HG03469 (cell line): ENCODE measurements at regions not wholly inside any gene's neighbourhood (a gene's known extent, or its start where the extent isn't known, plus 50 kb on each side); places are given as distances from the start of the nearest gene placed in this dataset.

Experiments
- ATAC-seq: cut with Tn5 transposase; IDR thresholded peaks from one replicate; pipeline ENCODE4 v1.9.1; 2021; ENCODE audit warnings: mild to moderate bottlenecking, moderate library complexity, moderate number of reproducible peaks; ENCODE audit not compliant: unreplicated experiment

GRCh38 chr12:91863702-91864101 is 281.9 kb downstream of the BTG1 start:
- no peak for ATAC-seq

DNA sequence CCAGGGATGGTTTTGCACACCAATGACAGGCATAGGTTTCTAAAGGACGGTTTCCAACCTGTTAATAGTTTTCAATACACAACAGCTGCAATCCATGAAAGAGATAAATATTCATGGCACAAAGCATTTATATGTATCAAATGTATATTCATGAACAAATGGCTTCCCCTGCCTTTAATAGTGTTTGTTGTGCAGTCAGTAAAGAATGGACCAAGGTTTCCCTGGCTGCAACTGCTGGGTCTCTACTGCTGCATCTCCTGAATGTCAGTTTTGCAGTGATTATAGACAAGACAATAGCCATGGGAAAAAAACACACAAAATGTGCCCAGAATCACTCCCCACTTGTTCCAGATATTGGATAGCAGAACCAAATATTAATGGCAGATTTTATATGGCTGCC is 284.1 kb downstream of the BTG1 start:
- ATAC-seq, result no peak

GRCh38 chr12:91859347-91859746 is 286.3 kb downstream of the BTG1 start:
- no peak for ATAC-seq

- ATAC-seq, result no peak
Measured at GRCh38 chr12:91857813-91858542, 287.7 kb downstream of the BTG1 start.

DNA sequence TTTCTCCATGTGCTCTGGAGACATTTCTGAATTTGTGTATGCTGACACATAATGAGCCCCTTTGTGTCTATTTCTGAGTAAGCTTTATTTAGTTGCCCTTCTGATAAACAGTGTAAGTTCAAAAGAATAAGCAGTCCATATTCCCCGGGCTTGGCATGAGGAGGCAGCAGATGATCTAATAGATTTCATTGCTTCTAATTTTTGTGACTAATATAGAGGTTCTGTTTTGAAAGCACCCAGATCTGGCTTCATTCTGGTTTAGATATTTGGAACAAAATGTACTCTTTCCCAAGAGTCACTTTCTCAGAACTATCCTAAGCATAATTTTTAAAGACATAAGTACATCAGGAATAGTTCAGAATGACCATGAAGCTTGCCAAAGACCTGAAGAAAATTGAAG is 290.9 kb downstream of the BTG1 start:
- ATAC-seq, result no peak

- no peak for ATAC-seq
Measured at GRCh38 chr12:91853350-91854127, 292.1 kb downstream of the BTG1 start.

DNA sequence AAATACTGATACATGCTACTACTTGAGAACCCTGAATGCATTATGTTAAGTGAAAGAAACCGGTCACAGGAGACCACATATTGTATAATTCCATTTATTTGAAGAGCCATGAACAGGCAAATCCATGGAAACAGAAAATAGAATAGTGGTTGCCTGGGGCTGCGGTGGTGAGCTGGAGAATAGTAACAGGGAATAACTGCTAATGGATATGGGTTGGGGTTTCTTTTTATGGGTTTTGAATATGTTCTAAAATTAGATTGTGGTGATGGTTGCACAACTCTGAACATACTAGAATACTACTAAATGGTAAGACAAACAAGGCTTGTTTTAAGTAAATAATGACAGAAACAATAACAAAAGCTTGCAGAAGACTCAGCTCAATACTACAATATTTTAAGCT is 293.0 kb downstream of the BTG1 start:
- no peak for ATAC-seq

- no peak for ATAC-seq
Measured at GRCh38 chr12:91851741-91852477, 293.7 kb downstream of the BTG1 start.

DNA sequence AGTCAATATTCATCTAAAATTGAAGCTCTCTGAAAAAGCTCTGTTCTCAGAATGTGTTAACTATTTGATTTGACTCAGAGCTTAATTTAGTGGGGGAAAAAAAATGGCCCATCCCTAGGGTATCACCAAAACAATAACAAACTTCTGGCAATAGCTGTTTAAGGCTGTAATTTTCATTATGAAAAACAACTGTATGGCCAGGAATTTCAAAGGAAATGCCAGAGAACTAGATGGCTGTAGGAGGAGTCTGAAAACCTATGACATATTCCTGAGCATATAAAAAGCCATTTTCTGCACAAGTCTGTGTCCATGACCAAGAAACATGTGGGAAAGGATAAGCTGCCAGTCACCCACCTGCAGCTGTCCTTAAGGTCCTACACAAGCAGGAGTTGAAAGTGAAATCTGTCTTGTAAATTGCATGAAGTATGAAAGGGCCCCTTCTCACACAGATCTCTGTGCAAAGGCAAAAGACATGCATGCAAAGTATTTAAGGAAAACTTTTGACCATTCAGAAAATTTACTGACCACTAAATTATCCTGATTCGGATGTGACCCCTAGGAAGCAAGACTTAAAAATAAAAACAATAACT is 299.1 kb downstream of the BTG1 start:
- no peak for ATAC-seq

- ATAC-seq, result no peak
Measured at GRCh38 chr12:91845365-91845764, 300.3 kb downstream of the BTG1 start.

GRCh38 chr12:91841822-91842221 is 303.8 kb downstream of the BTG1 start:
- no peak for ATAC-seq

DNA sequence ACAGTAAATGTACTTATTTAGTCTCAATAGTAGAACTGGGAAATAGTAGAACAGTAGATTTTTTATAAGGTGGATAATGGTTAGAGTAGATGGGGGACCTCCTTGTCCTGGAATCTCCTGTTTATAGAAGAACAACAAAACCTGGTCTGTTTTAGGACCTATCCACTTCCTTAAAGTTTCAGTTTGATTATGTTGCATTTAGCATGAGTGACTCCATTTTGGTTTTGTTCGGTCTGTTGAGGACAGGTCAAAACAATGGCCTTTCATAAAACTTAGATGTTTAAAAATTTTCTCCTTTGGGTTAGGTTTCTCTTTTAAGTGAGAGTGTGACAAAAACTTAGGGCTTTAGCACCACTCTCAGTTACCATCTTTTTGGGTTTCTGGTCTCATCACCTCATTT is 308.9 kb downstream of the BTG1 start:
- ATAC-seq, result no peak

- no peak for ATAC-seq
Measured at GRCh38 chr12:91836264-91836663, 309.4 kb downstream of the BTG1 start.

- ATAC-seq, result no peak
Measured at GRCh38 chr12:91835693-91836092, 310.0 kb downstream of the BTG1 start.

GRCh38 chr12:91833780-91834359 is 311.8 kb downstream of the BTG1 start:
- ATAC-seq, result no peak

DNA sequence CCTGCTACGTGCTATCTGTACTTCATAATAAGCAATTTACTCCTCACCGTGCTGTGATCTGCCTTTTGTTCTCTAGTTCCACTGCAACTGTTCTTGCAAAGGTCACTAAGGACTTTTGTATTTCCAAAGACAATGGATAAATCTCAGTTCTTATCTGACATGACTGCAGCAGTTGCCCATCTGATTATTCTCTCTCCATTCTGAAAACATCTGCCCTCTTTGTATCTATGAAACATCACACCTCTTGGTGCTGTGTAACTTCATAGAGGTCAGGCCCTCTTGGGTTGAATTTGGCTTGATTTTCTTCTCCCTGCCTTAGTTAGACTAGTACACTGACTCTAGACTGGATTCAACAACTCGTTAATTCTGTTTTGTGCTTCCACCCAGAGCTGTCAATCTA is 319.6 kb downstream of the BTG1 start:
- ATAC-seq, result no peak

DNA sequence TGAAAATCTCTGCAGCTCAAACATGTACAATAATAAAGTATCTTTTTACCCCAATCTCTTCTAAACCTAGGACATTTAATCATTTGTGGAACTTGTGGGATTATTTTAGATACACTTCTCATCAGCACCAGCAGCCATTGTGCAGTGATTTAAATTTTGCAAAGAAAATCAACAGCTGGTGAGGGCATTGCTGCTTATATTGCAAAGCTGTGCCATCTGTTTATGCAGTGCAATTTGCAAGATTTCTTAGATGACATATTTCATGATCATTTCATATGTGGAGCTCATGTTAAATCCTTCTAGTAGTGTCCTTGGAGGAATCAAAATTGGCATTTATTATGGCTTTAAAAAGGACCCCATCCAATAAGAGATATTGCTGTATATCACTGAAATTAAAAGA is 320.7 kb downstream of the BTG1 start:
- no peak for ATAC-seq

GRCh38 chr12:91819132-91819447 is 326.6 kb downstream of the BTG1 start:
- no peak for ATAC-seq

DNA sequence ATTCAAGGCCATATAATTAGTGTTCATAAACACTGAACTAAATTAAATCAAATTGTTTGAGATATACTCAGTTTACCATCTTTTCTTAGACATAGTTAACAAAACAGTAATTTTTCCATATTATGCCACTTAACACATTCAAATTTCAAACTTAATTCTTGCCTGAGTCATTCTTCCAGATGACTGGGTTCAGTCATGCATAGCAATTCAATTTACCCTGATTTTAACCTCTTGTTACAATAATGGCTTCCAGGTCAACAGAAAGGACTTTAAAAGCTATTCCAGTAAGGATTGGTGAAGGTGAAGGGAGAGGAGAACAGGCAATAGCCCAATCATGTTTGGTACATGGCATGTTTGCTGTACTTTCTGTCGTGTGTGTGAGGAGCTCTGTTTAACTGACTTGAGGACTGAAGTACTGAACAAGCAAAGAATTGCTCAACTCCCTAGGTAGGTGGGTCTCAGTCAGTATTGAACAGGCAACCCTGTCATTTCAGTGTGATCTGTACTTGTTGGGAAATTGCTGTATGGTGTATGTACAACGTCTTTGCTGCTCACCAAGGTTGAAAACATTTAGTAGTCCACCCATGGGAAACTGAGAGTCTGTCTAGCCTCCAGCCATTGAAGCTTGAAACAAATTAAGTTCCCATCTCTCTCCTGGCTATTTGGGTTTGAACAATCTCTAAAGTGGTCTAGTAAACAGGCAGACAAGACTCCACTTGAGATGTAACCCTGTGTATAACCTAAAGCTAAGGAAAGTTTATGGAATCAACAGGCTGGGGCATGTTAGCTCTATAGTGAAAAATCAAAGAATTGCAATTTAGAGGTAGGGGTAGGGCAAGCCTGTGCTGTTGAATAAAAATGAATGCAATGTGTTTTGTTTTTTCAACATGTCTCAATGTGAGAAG is 327.2 kb downstream of the BTG1 start:
- ATAC-seq, result no peak

- ATAC-seq, result no peak
Measured at GRCh38 chr12:91817517-91817916, 328.1 kb downstream of the BTG1 start.
